ENCODE measurements at regions not wholly inside any gene's neighbourhood (a gene's known extent, or its start where the extent isn't known, plus 50 kb on each side); places are given as distances from the start of the nearest gene placed in this dataset.

DNA sequence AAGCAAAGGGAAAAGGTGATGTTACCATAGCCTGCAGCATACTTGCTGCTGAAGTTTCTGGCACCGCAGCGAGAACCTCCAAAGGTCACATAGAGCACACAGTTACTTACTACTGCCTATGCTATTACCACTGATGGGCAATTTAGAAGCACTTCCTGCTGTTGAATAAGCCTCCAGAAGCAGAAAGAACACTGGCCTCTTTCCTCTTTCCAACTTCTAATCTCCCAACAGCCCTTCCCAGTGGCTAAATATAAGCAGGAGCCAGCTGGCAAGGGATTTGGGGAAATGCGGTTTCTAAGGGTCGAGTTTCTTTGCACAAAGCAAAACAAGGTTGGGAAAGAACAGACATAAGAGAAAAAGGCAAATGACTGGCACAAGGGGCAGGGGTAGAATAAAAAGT is 669.2 kb upstream of the ACO1 start (continued):
- TF ChIP-seq, protein P1, sequence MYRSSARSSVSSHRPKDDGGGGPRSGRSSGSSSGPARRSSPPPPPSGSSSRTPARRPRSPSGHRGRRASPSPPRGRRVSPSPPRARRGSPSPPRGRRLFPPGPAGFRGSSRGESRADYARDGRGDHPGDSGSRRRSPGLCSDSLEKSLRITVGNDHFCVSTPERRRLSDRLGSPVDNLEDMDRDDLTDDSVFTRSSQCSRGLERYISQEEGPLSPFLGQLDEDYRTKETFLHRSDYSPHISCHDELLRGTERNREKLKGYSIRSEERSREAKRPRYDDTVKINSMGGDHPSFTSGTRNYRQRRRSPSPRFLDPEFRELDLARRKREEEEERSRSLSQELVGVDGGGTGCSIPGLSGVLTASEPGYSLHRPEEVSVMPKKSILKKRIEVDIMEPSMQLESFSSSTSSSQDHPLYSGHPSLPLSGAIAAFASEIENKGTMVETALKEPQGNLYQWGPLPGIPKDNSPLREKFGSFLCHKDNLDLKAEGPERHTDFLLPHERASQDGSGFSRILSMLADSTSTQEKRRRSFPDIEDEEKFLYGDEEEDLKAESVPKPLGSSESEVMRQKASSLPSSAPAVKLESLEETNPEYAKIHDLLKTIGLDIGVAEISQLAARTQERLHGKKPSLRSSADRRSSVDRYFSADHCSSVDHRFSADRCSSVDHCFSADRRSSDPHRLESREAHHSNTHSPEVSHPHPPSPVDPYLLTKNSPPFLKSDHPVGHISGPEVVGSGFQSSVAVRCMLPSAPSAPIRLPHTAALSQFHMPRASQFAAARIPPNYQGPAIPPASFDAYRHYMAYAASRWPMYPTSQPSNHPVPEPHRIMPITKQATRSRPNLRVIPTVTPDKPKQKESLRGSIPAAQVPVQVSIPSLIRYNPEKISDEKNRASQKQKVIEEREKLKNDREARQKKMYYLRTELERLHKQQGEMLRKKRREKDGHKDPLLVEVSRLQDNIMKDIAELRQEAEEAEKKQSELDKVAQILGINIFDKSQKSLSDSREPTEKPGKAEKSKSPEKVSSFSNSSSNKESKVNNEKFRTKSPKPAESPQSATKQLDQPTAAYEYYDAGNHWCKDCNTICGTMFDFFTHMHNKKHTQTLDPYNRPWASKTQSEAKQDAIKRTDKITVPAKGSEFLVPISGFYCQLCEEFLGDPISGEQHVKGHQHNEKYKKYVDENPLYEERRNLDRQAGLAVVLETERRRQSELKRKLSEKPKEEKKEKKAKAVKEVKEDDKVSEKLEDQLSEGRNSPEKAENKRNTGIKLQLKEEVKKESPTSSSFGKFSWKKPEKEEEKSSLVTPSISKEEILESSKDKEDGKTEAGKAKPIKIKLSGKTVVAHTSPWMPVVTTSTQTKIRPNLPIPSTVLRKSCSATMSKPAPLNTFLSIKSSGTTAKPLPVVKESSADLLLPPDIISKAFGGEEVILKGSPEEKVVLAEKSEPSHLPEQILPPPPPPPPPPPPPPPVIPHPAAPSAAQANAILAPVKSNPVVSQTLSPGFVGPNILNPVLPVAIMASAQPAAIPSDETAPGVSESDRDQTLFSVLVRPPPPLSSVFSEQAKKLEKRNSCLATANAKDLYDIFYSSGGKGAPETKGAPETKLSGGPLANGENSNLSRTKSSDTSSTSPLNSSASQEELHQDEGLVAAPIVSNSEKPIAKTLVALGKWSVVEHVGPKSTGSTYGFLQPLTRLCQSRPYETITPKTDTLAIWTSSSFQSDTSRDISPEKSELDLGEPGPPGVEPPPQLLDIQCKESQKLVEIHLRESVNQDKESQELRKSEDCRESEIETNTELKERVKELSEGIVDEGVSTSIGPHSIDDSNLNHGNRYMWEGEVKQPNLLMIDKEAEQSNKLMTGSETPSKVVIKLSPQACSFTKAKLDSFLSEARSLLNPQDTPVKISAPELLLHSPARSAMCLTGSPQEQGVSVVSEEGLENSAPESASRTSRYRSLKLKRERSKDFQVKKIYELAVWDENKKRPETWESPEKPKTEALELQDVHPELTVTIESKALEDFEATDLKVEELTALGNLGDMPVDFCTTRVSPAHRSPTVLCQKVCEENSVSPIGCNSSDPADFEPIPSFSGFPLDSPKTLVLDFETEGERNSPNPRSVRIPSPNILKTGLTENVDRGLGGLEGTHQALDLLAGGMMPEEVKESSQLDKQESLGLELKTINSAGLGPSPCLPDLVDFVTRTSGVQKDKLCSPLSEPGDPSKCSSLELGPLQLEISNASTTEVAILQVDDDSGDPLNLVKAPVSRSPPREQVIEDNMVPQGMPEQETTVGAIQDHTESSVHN (IDR thresholded peaks at IDR 0.05; ENCODE audit: borderline replicate concordance in 1 of 2, low read depth in 1 of 2): no peak
- TF ChIP-seq ELF4 (CRISPR knock-in tag; IDR thresholded peaks at IDR 0.05): no peak
- TF ChIP-seq JUNB (CRISPR knock-in tag; conservative IDR thresholded peaks at IDR 0.05): no peak
- TF ChIP-seq, protein P2, sequence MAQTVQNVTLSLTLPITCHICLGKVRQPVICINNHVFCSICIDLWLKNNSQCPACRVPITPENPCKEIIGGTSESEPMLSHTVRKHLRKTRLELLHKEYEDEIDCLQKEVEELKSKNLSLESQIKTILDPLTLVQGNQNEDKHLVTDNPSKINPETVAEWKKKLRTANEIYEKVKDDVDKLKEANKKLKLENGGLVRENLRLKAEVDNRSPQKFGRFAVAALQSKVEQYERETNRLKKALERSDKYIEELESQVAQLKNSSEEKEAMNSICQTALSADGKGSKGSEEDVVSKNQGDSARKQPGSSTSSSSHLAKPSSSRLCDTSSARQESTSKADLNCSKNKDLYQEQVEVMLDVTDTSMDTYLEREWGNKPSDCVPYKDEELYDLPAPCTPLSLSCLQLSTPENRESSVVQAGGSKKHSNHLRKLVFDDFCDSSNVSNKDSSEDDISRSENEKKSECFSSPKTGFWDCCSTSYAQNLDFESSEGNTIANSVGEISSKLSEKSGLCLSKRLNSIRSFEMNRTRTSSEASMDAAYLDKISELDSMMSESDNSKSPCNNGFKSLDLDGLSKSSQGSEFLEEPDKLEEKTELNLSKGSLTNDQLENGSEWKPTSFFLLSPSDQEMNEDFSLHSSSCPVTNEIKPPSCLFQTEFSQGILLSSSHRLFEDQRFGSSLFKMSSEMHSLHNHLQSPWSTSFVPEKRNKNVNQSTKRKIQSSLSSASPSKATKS (CRISPR knock-in tag; IDR thresholded peaks at IDR 0.05): no peak
- TF ChIP-seq ZNF507 (tag; conservative IDR thresholded peaks at IDR 0.05): no peak

All from K562 (cell line).